Heart left ventricle (tissue), 13 donors: ENCODE measurements at regions not wholly inside any gene's neighbourhood (a gene's known extent, or its start where the extent isn't known, plus 50 kb on each side); places are given as distances from the start of the nearest gene placed in this dataset.

ENCODE experiments used
- CTCF ChIP-seq, 12 donors: fragments of 200-600 bp; sonication (generic) in 4 of 12; IDR thresholded peaks; one replicate each; pipeline versions ENCODE4 v1.5.0 to v1.8.0; 2018 to 2022; ENCODE audit warnings: antibody characterized with exemption in 12 of 12, mild to moderate bottlenecking in 5 of 12
- POLR2A ChIP-seq, 2 donors: fragments of 450-650 bp; IDR thresholded peaks; one replicate each; pipeline ENCODE4 v1.6.1; 2017; ENCODE audit warnings: antibody characterized with exemption in 2 of 2, mild to moderate bottlenecking in 2 of 2, moderate library complexity in 2 of 2
- donor health status: ischemic (EF 13 %, LVEDD 7.1; RV severe dilation, severe dysfunction).
- donor health status: DM: no; HTN: yes; CAD: no.
- donor health status: DM: no; HTN: no; CAD: no.
- donor health status: ischemic (EF 25% LVEDD 6.9; RV normal size, moderate dysfunction).
- donor health status: ischemic (EF 25% LVEDD 5.7; RV mildly dilated, moderate dysfunction).
- donor health status: ischemic (EF 35%, LVEDD 5.7; RV mildly dilated, moderate dysfunction).
- donor health status: nonischemic (EF 11% LVEDD 7.7; RV severe dilation, severe dysfunction).
- donor health status: DM: yes; HTN: yes; CAD: no.
- donor health status: PGD.
- donor health status: ischemic (EF 29% LVEDD 5.4; RV normal size, mild dysfunction).
- donor health status: nonischemic (EF 23%, LVEDD 6.1; RV moderate dilation, normal function).

- TF ChIP-seq CTCF (IDR thresholded peaks at IDR 0.05), result no peak
- no peak for TF ChIP-seq POLR2A (IDR thresholded peaks at IDR 0.05)
Observed at GRCh38 chr6:147447835-147448611, 60.5 kb upstream of the SAMD5 start.
